ENCODE measurements at regions not wholly inside any gene's neighbourhood (a gene's known extent, or its start where the extent isn't known, plus 50 kb on each side); places are given as distances from the start of the nearest gene placed in this dataset.

- H3K4me1 Mint-ChIP-seq, result no peaks in the 10 kb centered on the region
- no peak for DNase-seq (ENCODE audit: low spot score)
- no peaks in the 10 kb centered on the region for H3K27me3 Mint-ChIP-seq (ENCODE audit: insufficient read depth, low read depth, poor library complexity)
- TF ChIP-seq STAT1 (IDR thresholded peaks at IDR 0.05; ENCODE audit: unreplicated experiment) (no peak), JUNB (IDR thresholded peaks at IDR 0.05; ENCODE audit: unreplicated experiment) (no peak), EZH2phosphoT487 (IDR thresholded peaks at IDR 0.05; ENCODE audit: unreplicated experiment) (no peak), EZH2 (IDR thresholded peaks at IDR 0.05; ENCODE audit: low read depth, unreplicated experiment) (no peak), CTCF (conservative IDR thresholded peaks at IDR 0.05; ENCODE audit: low read depth in 2 of 2) (no peak), POLR2AphosphoS5 (IDR thresholded peaks at IDR 0.05; ENCODE audit: low read depth) (no peak), ZNF331 (CRISPR knock-in tag; IDR thresholded peaks at IDR 0.05; ENCODE audit: low read depth) (no peak), ZNF114 (CRISPR knock-in tag; IDR thresholded peaks at IDR 0.05) (no peak), CREB1 (CRISPR knock-in tag; IDR thresholded peaks at IDR 0.05; ENCODE audit: low read depth) (no peak), NANOG (IDR thresholded peaks at IDR 0.05; ENCODE audit: borderline replicate concordance) (no peak)
- TF ChIP-seq, protein P1, sequence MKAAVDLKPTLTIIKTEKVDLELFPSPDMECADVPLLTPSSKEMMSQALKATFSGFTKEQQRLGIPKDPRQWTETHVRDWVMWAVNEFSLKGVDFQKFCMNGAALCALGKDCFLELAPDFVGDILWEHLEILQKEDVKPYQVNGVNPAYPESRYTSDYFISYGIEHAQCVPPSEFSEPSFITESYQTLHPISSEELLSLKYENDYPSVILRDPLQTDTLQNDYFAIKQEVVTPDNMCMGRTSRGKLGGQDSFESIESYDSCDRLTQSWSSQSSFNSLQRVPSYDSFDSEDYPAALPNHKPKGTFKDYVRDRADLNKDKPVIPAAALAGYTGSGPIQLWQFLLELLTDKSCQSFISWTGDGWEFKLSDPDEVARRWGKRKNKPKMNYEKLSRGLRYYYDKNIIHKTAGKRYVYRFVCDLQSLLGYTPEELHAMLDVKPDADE (IDR thresholded peaks at IDR 0.05), result no peak
- TF ChIP-seq, protein P2, sequence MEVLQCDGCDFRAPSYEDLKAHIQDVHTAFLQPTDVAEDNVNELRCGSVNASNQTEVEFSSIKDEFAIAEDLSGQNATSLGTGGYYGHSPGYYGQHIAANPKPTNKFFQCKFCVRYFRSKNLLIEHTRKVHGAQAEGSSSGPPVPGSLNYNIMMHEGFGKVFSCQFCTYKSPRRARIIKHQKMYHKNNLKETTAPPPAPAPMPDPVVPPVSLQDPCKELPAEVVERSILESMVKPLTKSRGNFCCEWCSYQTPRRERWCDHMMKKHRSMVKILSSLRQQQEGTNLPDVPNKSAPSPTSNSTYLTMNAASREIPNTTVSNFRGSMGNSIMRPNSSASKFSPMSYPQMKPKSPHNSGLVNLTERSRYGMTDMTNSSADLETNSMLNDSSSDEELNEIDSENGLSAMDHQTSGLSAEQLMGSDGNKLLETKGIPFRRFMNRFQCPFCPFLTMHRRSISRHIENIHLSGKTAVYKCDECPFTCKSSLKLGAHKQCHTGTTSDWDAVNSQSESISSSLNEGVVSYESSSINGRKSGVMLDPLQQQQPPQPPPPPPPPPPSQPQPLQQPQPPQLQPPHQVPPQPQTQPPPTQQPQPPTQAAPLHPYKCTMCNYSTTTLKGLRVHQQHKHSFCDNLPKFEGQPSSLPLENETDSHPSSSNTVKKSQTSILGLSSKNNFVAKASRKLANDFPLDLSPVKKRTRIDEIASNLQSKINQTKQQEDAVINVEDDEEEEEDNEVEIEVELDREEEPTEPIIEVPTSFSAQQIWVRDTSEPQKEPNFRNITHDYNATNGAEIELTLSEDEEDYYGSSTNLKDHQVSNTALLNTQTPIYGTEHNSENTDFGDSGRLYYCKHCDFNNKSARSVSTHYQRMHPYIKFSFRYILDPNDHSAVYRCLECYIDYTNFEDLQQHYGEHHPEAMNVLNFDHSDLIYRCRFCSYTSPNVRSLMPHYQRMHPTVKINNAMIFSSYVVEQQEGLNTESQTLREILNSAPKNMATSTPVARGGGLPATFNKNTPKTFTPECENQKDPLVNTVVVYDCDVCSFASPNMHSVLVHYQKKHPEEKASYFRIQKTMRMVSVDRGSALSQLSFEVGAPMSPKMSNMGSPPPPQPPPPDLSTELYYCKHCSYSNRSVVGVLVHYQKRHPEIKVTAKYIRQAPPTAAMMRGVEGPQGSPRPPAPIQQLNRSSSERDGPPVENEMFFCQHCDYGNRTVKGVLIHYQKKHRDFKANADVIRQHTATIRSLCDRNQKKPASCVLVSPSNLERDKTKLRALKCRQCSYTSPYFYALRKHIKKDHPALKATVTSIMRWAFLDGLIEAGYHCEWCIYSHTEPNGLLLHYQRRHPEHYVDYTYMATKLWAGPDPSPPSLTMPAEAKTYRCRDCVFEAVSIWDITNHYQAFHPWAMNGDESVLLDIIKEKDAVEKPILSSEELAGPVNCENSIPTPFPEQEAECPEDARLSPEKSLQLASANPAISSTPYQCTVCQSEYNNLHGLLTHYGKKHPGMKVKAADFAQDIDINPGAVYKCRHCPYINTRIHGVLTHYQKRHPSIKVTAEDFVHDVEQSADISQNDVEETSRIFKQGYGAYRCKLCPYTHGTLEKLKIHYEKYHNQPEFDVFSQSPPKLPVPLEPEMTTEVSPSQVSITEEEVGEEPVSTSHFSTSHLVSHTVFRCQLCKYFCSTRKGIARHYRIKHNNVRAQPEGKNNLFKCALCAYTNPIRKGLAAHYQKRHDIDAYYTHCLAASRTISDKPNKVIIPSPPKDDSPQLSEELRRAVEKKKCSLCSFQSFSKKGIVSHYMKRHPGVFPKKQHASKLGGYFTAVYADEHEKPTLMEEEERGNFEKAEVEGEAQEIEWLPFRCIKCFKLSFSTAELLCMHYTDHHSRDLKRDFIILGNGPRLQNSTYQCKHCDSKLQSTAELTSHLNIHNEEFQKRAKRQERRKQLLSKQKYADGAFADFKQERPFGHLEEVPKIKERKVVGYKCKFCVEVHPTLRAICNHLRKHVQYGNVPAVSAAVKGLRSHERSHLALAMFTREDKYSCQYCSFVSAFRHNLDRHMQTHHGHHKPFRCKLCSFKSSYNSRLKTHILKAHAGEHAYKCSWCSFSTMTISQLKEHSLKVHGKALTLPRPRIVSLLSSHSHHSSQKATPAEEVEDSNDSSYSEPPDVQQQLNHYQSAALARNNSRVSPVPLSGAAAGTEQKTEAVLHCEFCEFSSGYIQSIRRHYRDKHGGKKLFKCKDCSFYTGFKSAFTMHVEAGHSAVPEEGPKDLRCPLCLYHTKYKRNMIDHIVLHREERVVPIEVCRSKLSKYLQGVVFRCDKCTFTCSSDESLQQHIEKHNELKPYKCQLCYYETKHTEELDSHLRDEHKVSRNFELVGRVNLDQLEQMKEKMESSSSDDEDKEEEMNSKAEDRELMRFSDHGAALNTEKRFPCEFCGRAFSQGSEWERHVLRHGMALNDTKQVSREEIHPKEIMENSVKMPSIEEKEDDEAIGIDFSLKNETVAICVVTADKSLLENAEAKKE (CRISPR knock-in tag; IDR thresholded peaks at IDR 0.05), result no peak
- TF ChIP-seq, protein P3, sequence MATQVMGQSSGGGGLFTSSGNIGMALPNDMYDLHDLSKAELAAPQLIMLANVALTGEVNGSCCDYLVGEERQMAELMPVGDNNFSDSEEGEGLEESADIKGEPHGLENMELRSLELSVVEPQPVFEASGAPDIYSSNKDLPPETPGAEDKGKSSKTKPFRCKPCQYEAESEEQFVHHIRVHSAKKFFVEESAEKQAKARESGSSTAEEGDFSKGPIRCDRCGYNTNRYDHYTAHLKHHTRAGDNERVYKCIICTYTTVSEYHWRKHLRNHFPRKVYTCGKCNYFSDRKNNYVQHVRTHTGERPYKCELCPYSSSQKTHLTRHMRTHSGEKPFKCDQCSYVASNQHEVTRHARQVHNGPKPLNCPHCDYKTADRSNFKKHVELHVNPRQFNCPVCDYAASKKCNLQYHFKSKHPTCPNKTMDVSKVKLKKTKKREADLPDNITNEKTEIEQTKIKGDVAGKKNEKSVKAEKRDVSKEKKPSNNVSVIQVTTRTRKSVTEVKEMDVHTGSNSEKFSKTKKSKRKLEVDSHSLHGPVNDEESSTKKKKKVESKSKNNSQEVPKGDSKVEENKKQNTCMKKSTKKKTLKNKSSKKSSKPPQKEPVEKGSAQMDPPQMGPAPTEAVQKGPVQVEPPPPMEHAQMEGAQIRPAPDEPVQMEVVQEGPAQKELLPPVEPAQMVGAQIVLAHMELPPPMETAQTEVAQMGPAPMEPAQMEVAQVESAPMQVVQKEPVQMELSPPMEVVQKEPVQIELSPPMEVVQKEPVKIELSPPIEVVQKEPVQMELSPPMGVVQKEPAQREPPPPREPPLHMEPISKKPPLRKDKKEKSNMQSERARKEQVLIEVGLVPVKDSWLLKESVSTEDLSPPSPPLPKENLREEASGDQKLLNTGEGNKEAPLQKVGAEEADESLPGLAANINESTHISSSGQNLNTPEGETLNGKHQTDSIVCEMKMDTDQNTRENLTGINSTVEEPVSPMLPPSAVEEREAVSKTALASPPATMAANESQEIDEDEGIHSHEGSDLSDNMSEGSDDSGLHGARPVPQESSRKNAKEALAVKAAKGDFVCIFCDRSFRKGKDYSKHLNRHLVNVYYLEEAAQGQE (IDR thresholded peaks at IDR 0.05; ENCODE audit: unreplicated experiment), result no peak
- no peaks in the 10 kb centered on the region for H3K36me3 ChIP-seq (ENCODE audit: insufficient read depth)
- H3K79me2 ChIP-seq (replicated peaks; ENCODE audit: insufficient read depth), result no peaks in the 10 kb centered on the region
- peaks cover 28% of the 10 kb centered on the region for H3K36me3 Mint-ChIP-seq (ENCODE audit: low read depth)
- H4K20me1 ChIP-seq (replicated peaks; ENCODE audit: insufficient read depth), result no peaks in the 10 kb centered on the region
- no peak overlapping the region for H3K27ac Mint-ChIP-seq
- peaks cover 89% of the 10 kb centered on the region for H3K9me3 Mint-ChIP-seq
- H3F3A ChIP-seq (replicated peaks; ENCODE audit: low read depth), result no peaks in the 10 kb centered on the region
- peaks cover 28% of the 10 kb centered on the region for H3K4me1 ChIP-seq (ENCODE audit: insufficient read depth)
- H3K4me2 ChIP-seq, result 0 out of 2 replicates have a peak overlapping the region, but pooled peaks have one; percentile 1
- no peak overlapping the region for H3K4me3 Mint-ChIP-seq
- no peak overlapping the region for H3K4me3 ChIP-seq
- no peak overlapping the region for H3K27ac ChIP-seq (ENCODE audit: low read depth)
- ATAC-seq, result no peak
- no peak overlapping the region for H2AFZ ChIP-seq
- H3K27me3 ChIP-seq (ENCODE audit: insufficient read depth), result no peaks in the 10 kb centered on the region
- no peaks in the 10 kb centered on the region for H3K9me2 ChIP-seq (ENCODE audit: insufficient read depth)
Observed at GRCh38 chr3:459311-459670, 262.7 kb downstream of the CHL1 start.

All from GM23338 (cell line).